ENCODE measurements at regions not wholly inside any gene's neighbourhood (a gene's known extent, or its start where the extent isn't known, plus 50 kb on each side); places are given as distances from the start of the nearest gene placed in this dataset.

GRCh38 chr12:58487678-58488161 is 432.6 kb downstream of the LRIG3 start:
- no peaks in the 10 kb centered on the region for H3K9me3 ChIP-seq
- H3K4me3 ChIP-seq: no peak overlapping the region
- H3K4me1 ChIP-seq: no peaks in the 10 kb centered on the region
- DNase-seq: no peak
- no peaks in the 10 kb centered on the region for H3K27me3 ChIP-seq
- intact Hi-C loops (cut with DNase I): no loop called here
- no peaks in the 10 kb centered on the region for H3K36me3 ChIP-seq
- TF ChIP-seq, protein P1, sequence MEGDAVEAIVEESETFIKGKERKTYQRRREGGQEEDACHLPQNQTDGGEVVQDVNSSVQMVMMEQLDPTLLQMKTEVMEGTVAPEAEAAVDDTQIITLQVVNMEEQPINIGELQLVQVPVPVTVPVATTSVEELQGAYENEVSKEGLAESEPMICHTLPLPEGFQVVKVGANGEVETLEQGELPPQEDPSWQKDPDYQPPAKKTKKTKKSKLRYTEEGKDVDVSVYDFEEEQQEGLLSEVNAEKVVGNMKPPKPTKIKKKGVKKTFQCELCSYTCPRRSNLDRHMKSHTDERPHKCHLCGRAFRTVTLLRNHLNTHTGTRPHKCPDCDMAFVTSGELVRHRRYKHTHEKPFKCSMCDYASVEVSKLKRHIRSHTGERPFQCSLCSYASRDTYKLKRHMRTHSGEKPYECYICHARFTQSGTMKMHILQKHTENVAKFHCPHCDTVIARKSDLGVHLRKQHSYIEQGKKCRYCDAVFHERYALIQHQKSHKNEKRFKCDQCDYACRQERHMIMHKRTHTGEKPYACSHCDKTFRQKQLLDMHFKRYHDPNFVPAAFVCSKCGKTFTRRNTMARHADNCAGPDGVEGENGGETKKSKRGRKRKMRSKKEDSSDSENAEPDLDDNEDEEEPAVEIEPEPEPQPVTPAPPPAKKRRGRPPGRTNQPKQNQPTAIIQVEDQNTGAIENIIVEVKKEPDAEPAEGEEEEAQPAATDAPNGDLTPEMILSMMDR (IDR thresholded peaks at IDR 0.05): no peak
- H3K27ac ChIP-seq: no peak overlapping the region
- no peak for ATAC-seq

- H3K4me3 ChIP-seq: no peak overlapping the region
- no peaks in the 10 kb centered on the region for H3K36me3 ChIP-seq
- no peak for DNase-seq
- no peaks in the 10 kb centered on the region for H3K4me1 ChIP-seq
- intact Hi-C loops (cut with DNase I): no loop called here
- ATAC-seq: no peak
- TF ChIP-seq, protein P1 (IDR thresholded peaks at IDR 0.05): no peak
- H3K9me3 ChIP-seq: no peaks in the 10 kb centered on the region
- no peak overlapping the region for H3K27ac ChIP-seq
- H3K27me3 ChIP-seq: no peaks in the 10 kb centered on the region
Measured at GRCh38 chr12:58489394-58489793, 430.9 kb downstream of the LRIG3 start.

DNA sequence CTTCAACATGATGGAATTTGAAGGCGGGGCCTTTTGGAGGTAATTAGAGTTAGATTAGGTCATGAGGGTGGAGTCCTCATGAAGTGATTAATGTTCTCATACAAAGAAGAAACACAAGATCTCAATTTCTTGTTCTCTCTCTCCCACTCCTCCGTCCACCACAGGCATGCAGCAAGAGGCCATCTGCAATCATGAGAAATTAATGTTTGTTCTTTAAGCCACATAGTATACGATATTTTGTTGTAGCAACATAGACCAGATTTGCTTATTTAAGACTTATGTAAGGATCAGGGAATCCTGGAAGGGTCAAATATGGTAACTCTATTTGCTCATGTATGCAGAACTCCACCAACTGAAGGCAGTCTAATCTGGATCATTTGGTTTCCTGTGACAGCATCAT is 429.0 kb downstream of the LRIG3 start:
- Histone ChIP-seq H3K27ac (no peak overlapping the region), H3K27me3 (no peaks in the 10 kb centered on the region), H3K4me3 (no peak overlapping the region), H3K36me3 (no peaks in the 10 kb centered on the region), H3K4me1 (no peaks in the 10 kb centered on the region), H3K9me3 (no peaks in the 10 kb centered on the region)
- intact Hi-C loops (cut with DNase I): no loop called here
- DNase-seq: no peak
- ATAC-seq: no peak
- TF ChIP-seq, protein P1 (IDR thresholded peaks at IDR 0.05): no peak

DNA sequence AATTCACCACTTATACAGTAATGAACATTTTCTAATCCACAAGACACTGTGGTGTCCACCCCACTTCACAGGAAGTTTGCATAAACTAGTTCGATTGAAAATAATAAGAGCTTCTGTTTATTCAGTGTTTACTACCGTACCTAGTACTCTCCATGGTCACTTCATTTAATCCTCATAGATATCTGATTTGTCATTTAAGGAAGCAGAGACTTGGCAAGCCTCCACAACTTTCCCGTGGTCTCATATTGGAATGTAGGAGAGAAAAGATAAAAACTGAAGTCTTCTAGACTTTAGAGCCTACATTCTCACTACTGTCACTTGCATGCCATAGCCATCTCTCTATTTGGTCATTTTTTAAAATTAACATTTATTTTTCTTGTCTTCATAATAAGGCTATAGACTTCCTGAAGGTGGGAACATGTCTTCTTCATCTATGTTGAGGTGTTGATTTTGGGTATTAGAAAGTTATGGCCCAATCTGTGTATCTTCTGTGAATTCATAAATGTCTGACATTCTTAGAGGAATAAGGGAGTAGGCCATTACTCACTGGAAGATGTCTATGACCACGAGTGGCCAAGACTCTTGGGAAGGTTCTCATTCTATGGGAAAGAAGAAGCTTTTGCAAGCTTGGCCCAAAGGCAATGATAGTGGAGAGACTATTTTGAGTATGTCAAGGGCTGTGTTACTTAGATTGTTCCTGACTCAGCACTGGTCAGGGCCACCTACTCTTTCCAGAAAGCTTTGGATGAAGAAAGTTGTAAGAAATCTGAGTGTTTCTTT is 423.7 kb downstream of the LRIG3 start:
- H3K36me3 ChIP-seq: no peaks in the 10 kb centered on the region
- no peaks in the 10 kb centered on the region for H3K27me3 ChIP-seq
- H3K27ac ChIP-seq: no peak overlapping the region
- TF ChIP-seq, protein P1 (IDR thresholded peaks at IDR 0.05): no peak
- intact Hi-C loops (cut with DNase I): no loop called here
- DNase-seq (no peak), ATAC-seq (no peak)
- no peaks in the 10 kb centered on the region for H3K4me1 ChIP-seq
- no peaks in the 10 kb centered on the region for H3K9me3 ChIP-seq
- H3K4me3 ChIP-seq: no peak overlapping the region

DNA sequence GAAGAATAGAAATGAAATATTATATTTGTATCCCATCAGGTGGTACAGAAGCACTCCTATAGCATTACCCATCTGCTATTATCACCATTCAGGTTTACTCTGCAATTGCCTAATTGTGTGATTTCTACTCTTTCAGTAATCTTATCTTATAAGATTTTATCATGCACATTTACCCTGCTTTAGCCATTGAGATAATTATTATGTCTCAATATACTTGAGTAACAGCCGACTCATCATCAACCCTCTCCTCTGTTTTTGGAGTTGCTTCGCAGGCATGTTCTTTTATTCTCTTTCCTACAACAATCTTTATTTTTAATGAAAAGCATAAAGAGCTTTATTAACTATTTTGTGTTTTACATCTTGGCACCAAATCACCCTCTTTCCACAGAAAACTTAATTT is 419.9 kb downstream of the LRIG3 start:
- Histone ChIP-seq H3K27ac (no peak overlapping the region), H3K4me3 (no peak overlapping the region), H3K36me3 (no peaks in the 10 kb centered on the region), H3K4me1 (no peaks in the 10 kb centered on the region), H3K9me3 (no peaks in the 10 kb centered on the region), H3K27me3 (no peaks in the 10 kb centered on the region)
- no peak for DNase-seq
- no peak for ATAC-seq
- TF ChIP-seq, protein P1 (IDR thresholded peaks at IDR 0.05): no peak
- intact Hi-C loops (cut with DNase I): no loop called here
